HCT116 (cell line): ENCODE measurements at regions not wholly inside any gene's neighbourhood (a gene's known extent, or its start where the extent isn't known, plus 50 kb on each side); places are given as distances from the start of the nearest gene placed in this dataset.

Experiments
- ATAC-seq: fragments of 200-7000 bp; cut with Tn5 transposase; 2 replicates; pipeline ENCODE4 v1.9.1; 2020; ENCODE audit warnings: mild to moderate bottlenecking, moderate library complexity
- BruUV-seq: library from RNA; stranded (reverse); fragments of 400-500 nt; replicated peaks from 2 replicates; lab custom pipeline; 2021; lab: Mats Ljungman, UMichigan
- CTCF ChIA-PET: fragments of 300-600 bp; sonication (Branson Sonifier 250); formaldehyde crosslinking; loops from one replicate; lab custom pipeline; 2021; ENCODE audit warnings: antibody characterized with exemption; lab: Charles Lee
- POLR2A ChIA-PET: fragments of 300-600, 350-600 bp; sonication (Branson Sonifier 250); formaldehyde crosslinking; loops from one replicate; lab custom pipeline; 2021; ENCODE audit warnings: antibody characterized with exemption; lab: Charles Lee
- RAD21 ChIA-PET, 2 experiments: fragments of 300-600 bp; sonication (Branson Sonifier 250); formaldehyde crosslinking; loops; one replicate each; lab custom pipeline; 2023; ENCODE audit warnings: low total read pairs in 2 of 2; ENCODE audit not compliant: uncharacterized antibody in 2 of 2, unreplicated experiment in 2 of 2, low non-redundant PET in 1 of 2; lab: Charles Lee
- DNase-seq: peaks from one replicate; pipeline ENCODE4 v3.0.0-alpha.2; 2010; ENCODE audit warnings: low read depth, low spot score
- H2AFZ ChIP-seq: fragments of 200-600 bp; shearing (Covaris generic), sonication (generic); 2 replicates; pipeline ENCODE4 v1.6.1; 2017; ENCODE audit warnings: low read depth, mixed run types, mixed read lengths, antibody characterized with exemption, low read length; ENCODE audit not compliant: poor library complexity, severe bottlenecking
- H3K27ac ChIP-seq: 2 replicates; pipeline ENCODE4 v1.5.1; 2012; ENCODE audit warnings: low read depth, low read length
- H3K27me3 ChIP-seq: fragments of 200-600 bp; sonication (generic); 2 replicates; pipeline ENCODE4 v1.6.1; 2016; ENCODE audit warnings: mixed run types, low read length, mixed read lengths; ENCODE audit not compliant: insufficient read depth
- H3K36me3 ChIP-seq, 2 experiments: fragments of 200-500 bp in 1 of 2; fragments of 200-600 bp in 1 of 2; sonication (Bioruptor generic) in 1 of 2; sonication (generic) in 1 of 2; 2 replicates each; pipeline versions ENCODE4 v1.5.1 to v1.6.1; 2014 to 2016; ENCODE audit warnings: low read length in 2 of 2, inconsistent platforms in 1 of 2, mixed read lengths in 1 of 2, mixed run types in 1 of 2; ENCODE audit not compliant: insufficient read depth in 2 of 2, control insufficient read depth in 1 of 2
- H3K4me1 ChIP-seq, 2 experiments: fragments of 200-600 bp in 1 of 2; sonication (generic) in 1 of 2; 2 replicates each; pipeline versions ENCODE4 v1.5.1 to v1.6.1; 2012 to 2017; ENCODE audit warnings: low read length in 2 of 2, inconsistent platforms in 1 of 2, mild to moderate bottlenecking in 1 of 2, mixed read lengths in 1 of 2, mixed run types in 1 of 2, moderate library complexity in 1 of 2; ENCODE audit not compliant: insufficient read depth in 2 of 2, control insufficient read depth in 1 of 2
- H3K4me2 ChIP-seq: fragments of 200-600 bp; sonication (generic); 2 replicates; pipeline ENCODE4 v1.6.1; 2017; ENCODE audit warnings: mixed run types, low read length, mixed read lengths
- H3K4me3 ChIP-seq, 2 experiments: fragments of 200-600 bp in 1 of 2; sonication (generic) in 1 of 2; replicated peaks in 1 of 2; 2 replicates each; pipeline ENCODE4 v1.5.1; 2011 to 2016; ENCODE audit warnings: low read length in 2 of 2, control low read depth in 1 of 2, low read depth in 1 of 2, mild to moderate bottlenecking in 1 of 2, mixed read lengths in 1 of 2, mixed run types in 1 of 2
- H3K79me2 ChIP-seq: fragments of 200-600 bp; sonication (generic); 2 replicates; pipeline ENCODE4 v1.6.1; 2017; ENCODE audit warnings: mild to moderate bottlenecking, mixed run types, low read length, moderate library complexity, mixed read lengths; ENCODE audit not compliant: insufficient read depth
- H3K9ac ChIP-seq: fragments of 200-600 bp; sonication (generic); 2 replicates; pipeline ENCODE4 v1.6.1; 2016; ENCODE audit warnings: low read length, mixed read lengths
- H3K9me2 ChIP-seq: fragments of 200-600 bp; sonication (generic), shearing (Covaris generic); 2 replicates; pipeline ENCODE4 v1.6.1; 2017; ENCODE audit warnings: mixed run types, mild to moderate bottlenecking, moderate library complexity; ENCODE audit not compliant: insufficient read depth
- H3K9me3 ChIP-seq, 2 experiments: fragments of 200-500 bp in 1 of 2; fragments of 200-600 bp in 1 of 2; sonication (Bioruptor generic) in 1 of 2; sonication (generic) in 1 of 2; 2 replicates each; pipeline ENCODE4 v1.6.1; 2014 to 2017; ENCODE audit warnings: low read length in 2 of 2, mixed read lengths in 2 of 2, inconsistent platforms in 1 of 2, low read depth in 1 of 2, mild to moderate bottlenecking in 1 of 2, mixed run types in 1 of 2, moderate library complexity in 1 of 2; ENCODE audit not compliant: control insufficient read depth in 1 of 2, insufficient read depth in 1 of 2
- H4K20me1 ChIP-seq: fragments of 200-600 bp; sonication (generic), shearing (Covaris generic); 2 replicates; pipeline ENCODE4 v1.6.1; 2017; ENCODE audit warnings: mixed run types, mild to moderate bottlenecking, moderate library complexity; ENCODE audit not compliant: insufficient read depth
- ATF3 ChIP-seq: IDR thresholded peaks from 2 replicates; pipeline ENCODE4 v1.6.1; 2012
- CEBPB ChIP-seq: IDR thresholded peaks from 2 replicates; pipeline ENCODE4 v1.6.1; 2012; ENCODE audit warnings: low read depth
- ELF1 ChIP-seq: IDR thresholded peaks from 2 replicates; pipeline ENCODE4 v1.6.1; 2012; ENCODE audit warnings: low read depth, borderline replicate concordance
- EZH2 ChIP-seq: fragments of 200-600 bp; sonication (generic); IDR thresholded peaks from 2 replicates; pipeline ENCODE4 v1.6.1; 2017; ENCODE audit warnings: antibody characterized with exemption, mixed run types
- EZH2phosphoT487 ChIP-seq: fragments of 200-600 bp; IDR thresholded peaks from 2 replicates; pipeline ENCODE4 v1.6.1; 2018; ENCODE audit warnings: antibody characterized with exemption, borderline replicate concordance
- POLR2A ChIP-seq: IDR thresholded peaks from 2 replicates; pipeline ENCODE4 v1.7.0; 2011; ENCODE audit warnings: borderline replicate concordance; ENCODE audit not compliant: insufficient read depth, insufficient read length; ENCODE audit errors: extremely low read depth
- REST ChIP-seq: IDR thresholded peaks from 2 replicates; pipeline ENCODE4 v1.6.1; 2012; ENCODE audit warnings: low read depth
- SIN3A ChIP-seq: IDR thresholded peaks from 2 replicates; pipeline ENCODE4 v1.6.1; 2012; ENCODE audit warnings: low read depth
- SP1 ChIP-seq: IDR thresholded peaks from 2 replicates; pipeline ENCODE4 v1.6.1; 2012; ENCODE audit warnings: low read depth
- YY1 ChIP-seq: IDR thresholded peaks from 2 replicates; pipeline ENCODE4 v1.6.1; 2011; ENCODE audit warnings: low read length, low read depth, moderate library complexity, mild to moderate bottlenecking; ENCODE audit not compliant: insufficient replicate concordance; ENCODE audit errors: extremely low read depth
- intact Hi-C: fragments of 100-400 bp; cut with micrococcal nuclease; formaldehyde crosslinking; loops from 2 replicates; pipeline ENCODE4 v1.10.0; 2022

GRCh38 chr1:101546885-101547284 is 310.1 kb downstream of the S1PR1 start:
- Histone ChIP-seq H3K4me2 (no peak overlapping the region), H3K9me3 (no peaks in the 10 kb centered on the region), H3K36me3 (no peaks in the 10 kb centered on the region), H4K20me1 (no peaks in the 10 kb centered on the region), H3K9me2 (no peaks in the 10 kb centered on the region), H3K27me3 (no peaks in the 10 kb centered on the region), H3K9ac (no peak overlapping the region), H3K79me2 (no peaks in the 10 kb centered on the region), H3K27ac (no peak overlapping the region), H3K4me3 (no peak overlapping the region), H3K4me1 (no peaks in the 10 kb centered on the region), H2AFZ (no peak overlapping the region)
- no peak for DNase-seq
- TF ChIP-seq ELF1 (no peak), EZH2 (no peak)
- ChIA-PET RAD21 (no interaction called here), CTCF (no interaction called here), POLR2A (no interaction called here)
- no TSS peak for BruUV-seq
- intact Hi-C loops = no loop called here
- no peak for ATAC-seq

- no peak overlapping the region for H3K27ac ChIP-seq
- no peak for ATAC-seq
- CTCF ChIA-PET = no interaction called here
These were observed 310.5 kb downstream of the S1PR1 start for GRCh38 chr1:101547357-101547756.

More at GRCh38 chr1:101547357-101547756, 310.5 kb downstream of the S1PR1 start:
- H3K9me3 ChIP-seq = no peaks in the 10 kb centered on the region
- no peak overlapping the region for H3K9ac ChIP-seq
- DNase-seq = no peak
- H3K36me3 ChIP-seq = no peaks in the 10 kb centered on the region
- H3K4me2 ChIP-seq = no peak overlapping the region
- H3K27me3 ChIP-seq = no peaks in the 10 kb centered on the region
- no peak overlapping the region for H3K4me3 ChIP-seq
- no peak overlapping the region for H2AFZ ChIP-seq
- H4K20me1 ChIP-seq = no peaks in the 10 kb centered on the region
- ChIA-PET RAD21 (no interaction called here), POLR2A (no interaction called here)
- TF ChIP-seq POLR2A (no peak), CEBPB (no peak), YY1 (no peak), SP1 (no peak), SIN3A (no peak), EZH2phosphoT487 (no peak), ATF3 (no peak), REST (no peak)
- TF ChIP-seq, all 23 proteins: peak for 0
- Histone ChIP-seq H3K79me2 (no peaks in the 10 kb centered on the region), H3K9me2 (no peaks in the 10 kb centered on the region), H3K4me1 (no peaks in the 10 kb centered on the region)
- BruUV-seq = no TSS peak
- intact Hi-C loops = no loop called here
